Prostate gland (tissue), 2 donors: ENCODE measurements at regions not wholly inside any gene's neighbourhood (a gene's known extent, or its start where the extent isn't known, plus 50 kb on each side); places are given as distances from the start of the nearest gene placed in this dataset.

ENCODE experiments used
- DNase-seq: peaks from one replicate; pipeline ENCODE4 v3.0.0-alpha.2; 2019; ENCODE audit warnings: low spot score
- H3K27ac ChIP-seq, 2 donors: fragments of 200-600 bp; sonication (generic); 2 replicates each; pipeline ENCODE4 v1.5.1; 2017 to 2019
- H3K27me3 ChIP-seq: fragments of 200-600 bp; sonication (generic); replicated peaks from 2 replicates; pipeline ENCODE4 v1.5.1; 2019; ENCODE audit not compliant: insufficient read depth
- H3K36me3 ChIP-seq, 2 donors: fragments of 200-600 bp; sonication (generic); 1 replicate in 1 of 2; 2 replicates in 1 of 2; pipeline versions ENCODE4 v1.5.1 to v1.8.1; 2017 to 2019
- H3K4me1 ChIP-seq: fragments of 200-600 bp; sonication (generic); replicated peaks from 2 replicates; pipeline ENCODE4 v1.5.1; 2019
- H3K4me3 ChIP-seq, 2 donors: fragments of 200-600 bp; sonication (generic); 2 replicates each; pipeline ENCODE4 v1.5.1; 2017 to 2019
- H3K9me3 ChIP-seq: fragments of 200-600 bp; sonication (generic); 2 replicates; pipeline ENCODE4 v1.5.1; 2017
- CTCF ChIP-seq, 4 experiments: fragments of 200-600 bp in 2 of 4; fragments of 450-650 bp in 2 of 4; sonication (generic) in 2 of 4; IDR thresholded peaks; 1 replicate in 3 of 4; 2 replicates in 1 of 4; pipeline ENCODE4 v1.5.1; 2016 to 2019; ENCODE audit warnings: antibody characterized with exemption in 4 of 4, mild to moderate bottlenecking in 2 of 4, moderate library complexity in 2 of 4
- POLR2A ChIP-seq: fragments of 450-650 bp; IDR thresholded peaks from one replicate; pipeline ENCODE4 v1.6.1; 2016; ENCODE audit warnings: antibody characterized with exemption, mild to moderate bottlenecking
- POLR2AphosphoS5 ChIP-seq: sonication (generic); formaldehyde crosslinking; IDR thresholded peaks from one replicate; pipeline ENCODE4 v1.6.1; 2017; ENCODE audit warnings: antibody characterized with exemption
- WGBS: methylation state at CpG from one replicate; pipeline ENCODE4 v1.1.5; 2018; 5-methylcytosine and 5-hydroxymethylcytosine counted together
- intact Hi-C: fragments of 100-400 bp; cut with DNase I; formaldehyde crosslinking; loops from one replicate; pipeline ENCODE4 v1.14.2; 2022

DNA sequence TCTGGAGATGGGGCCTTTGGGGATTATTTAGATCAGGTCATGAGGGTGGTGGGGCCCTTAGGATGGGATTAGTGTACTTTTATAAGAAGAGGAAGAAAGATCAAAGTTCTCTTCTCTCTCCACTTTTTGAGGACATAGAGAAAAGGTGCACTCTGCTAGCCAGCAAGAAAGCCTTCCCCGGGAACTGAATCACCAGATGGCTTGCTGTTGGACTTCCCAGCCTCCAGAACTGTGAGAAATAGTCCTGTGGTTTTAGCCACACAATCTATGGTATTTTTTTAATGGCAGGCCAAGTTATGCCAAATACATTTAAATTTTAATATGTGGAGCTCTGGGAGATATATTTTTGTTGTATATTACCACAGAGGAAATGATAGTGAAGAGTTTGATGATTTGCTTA lies 385.8 kb downstream of the KLF12 start:
- H3K9me3 ChIP-seq, result no peaks in the 10 kb centered on the region
- H3K27me3 ChIP-seq, result no peaks in the 10 kb centered on the region
- intact Hi-C loops, result no loop called here
- no peak for TF ChIP-seq CTCF (IDR thresholded peaks at IDR 0.05)
- H3K4me3 ChIP-seq, result no peak overlapping the region
- H3K4me1 ChIP-seq, result no peaks in the 10 kb centered on the region
- no peak for DNase-seq
- H3K27ac ChIP-seq, result no peak overlapping the region
- no peaks in the 10 kb centered on the region for H3K36me3 ChIP-seq
- WGBS, result 100% methylated on average over 1 of the region's 1 CpG

GRCh38 chr13:73745190-73745589 lies 389.0 kb downstream of the KLF12 start:
- Histone ChIP-seq H3K4me1 (no peaks in the 10 kb centered on the region), H3K27ac (no peak overlapping the region), H3K27me3 (no peaks in the 10 kb centered on the region), H3K9me3 (no peaks in the 10 kb centered on the region), H3K4me3 (no peak overlapping the region), H3K36me3 (no peaks in the 10 kb centered on the region)
- TF ChIP-seq POLR2AphosphoS5 (no peak), CTCF (IDR thresholded peaks at IDR 0.05) (no peak), POLR2A (no peak)
- WGBS, result 74% methylated on average over 2 of the region's 2 CpGs
- DNase-seq, result no peak
- intact Hi-C loops, result no loop called here

GRCh38 chr13:73742982-73743381 lies 391.2 kb downstream of the KLF12 start:
- intact Hi-C loops, result no loop called here
- no peak for DNase-seq
- TF ChIP-seq POLR2A, result no peak
- TF ChIP-seq POLR2AphosphoS5, result no peak
- TF ChIP-seq CTCF (IDR thresholded peaks at IDR 0.05), result no peak
- Histone ChIP-seq H3K4me1 (no peaks in the 10 kb centered on the region), H3K9me3 (no peaks in the 10 kb centered on the region), H3K27me3 (no peaks in the 10 kb centered on the region), H3K36me3 (no peaks in the 10 kb centered on the region), H3K27ac (no peak overlapping the region), H3K4me3 (no peak overlapping the region)
- 56% methylated on average over 4 of the region's 4 CpGs for WGBS

GRCh38 chr13:73741742-73742141 lies 392.5 kb downstream of the KLF12 start:
- no peaks in the 10 kb centered on the region for H3K36me3 ChIP-seq
- intact Hi-C loops, result no loop called here
- DNase-seq, result no peak
- H3K27me3 ChIP-seq, result no peaks in the 10 kb centered on the region
- TF ChIP-seq POLR2A (no peak), POLR2AphosphoS5 (no peak), CTCF (IDR thresholded peaks at IDR 0.05) (no peak)
- no peaks in the 10 kb centered on the region for H3K4me1 ChIP-seq
- no peaks in the 10 kb centered on the region for H3K9me3 ChIP-seq
- 57% methylated on average over 3 of the region's 3 CpGs for WGBS
- H3K27ac ChIP-seq, result no peak overlapping the region
- H3K4me3 ChIP-seq, result no peak overlapping the region

- no peak for DNase-seq
- WGBS, result 46% methylated on average over 8 of the region's 8 CpGs
- no peaks in the 10 kb centered on the region for H3K27me3 ChIP-seq
- intact Hi-C loops, result no loop called here
- TF ChIP-seq CTCF (IDR thresholded peaks at IDR 0.05), result no peak
- no peak overlapping the region for H3K4me3 ChIP-seq
- no peaks in the 10 kb centered on the region for H3K9me3 ChIP-seq
- no peak overlapping the region for H3K27ac ChIP-seq
- no peaks in the 10 kb centered on the region for H3K4me1 ChIP-seq
- no peaks in the 10 kb centered on the region for H3K36me3 ChIP-seq
These were observed 393.1 kb downstream of the KLF12 start for GRCh38 chr13:73741111-73741510.
